ENCODE measurements at regions not wholly inside any gene's neighbourhood (a gene's known extent, or its start where the extent isn't known, plus 50 kb on each side); places are given as distances from the start of the nearest gene placed in this dataset.

GRCh38 chr7:40944981-40945585 lies 757.8 kb downstream of the INHBA start:
- no peak for DNase-seq (ENCODE audit: low read depth in 2 of 2)

GRCh38 chr7:40937879-40938278 lies 765.0 kb downstream of the INHBA start:
- no peak for DNase-seq (ENCODE audit: low read depth in 2 of 2)

DNA sequence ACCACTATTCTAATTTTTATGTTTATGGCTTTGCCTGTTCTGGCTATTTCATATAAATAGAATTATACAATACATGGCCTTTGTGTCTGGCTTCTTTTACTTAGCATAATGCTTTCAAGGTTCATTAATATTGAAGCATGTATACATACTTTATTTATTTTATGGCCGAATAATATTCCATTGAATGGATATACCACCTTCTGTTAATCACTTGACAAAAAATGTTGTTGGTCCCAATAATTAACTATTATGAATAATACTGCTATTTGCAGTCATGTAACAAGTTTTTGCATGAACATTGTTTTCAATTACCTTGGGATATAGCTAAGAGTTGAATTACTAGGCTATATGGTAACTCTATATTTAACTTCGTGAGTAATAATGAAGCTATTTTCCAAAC lies 767.5 kb downstream of the INHBA start:
- no peak for DNase-seq (ENCODE audit: low read depth in 2 of 2)

GRCh38 chr7:40923626-40924025 lies 779.3 kb downstream of the INHBA start:
- no peak for DNase-seq (ENCODE audit: low read depth in 2 of 2)

GRCh38 chr7:40922316-40922670 lies 780.6 kb downstream of the INHBA start:
- DNase-seq (ENCODE audit: low read depth in 2 of 2), result no peak

DNA sequence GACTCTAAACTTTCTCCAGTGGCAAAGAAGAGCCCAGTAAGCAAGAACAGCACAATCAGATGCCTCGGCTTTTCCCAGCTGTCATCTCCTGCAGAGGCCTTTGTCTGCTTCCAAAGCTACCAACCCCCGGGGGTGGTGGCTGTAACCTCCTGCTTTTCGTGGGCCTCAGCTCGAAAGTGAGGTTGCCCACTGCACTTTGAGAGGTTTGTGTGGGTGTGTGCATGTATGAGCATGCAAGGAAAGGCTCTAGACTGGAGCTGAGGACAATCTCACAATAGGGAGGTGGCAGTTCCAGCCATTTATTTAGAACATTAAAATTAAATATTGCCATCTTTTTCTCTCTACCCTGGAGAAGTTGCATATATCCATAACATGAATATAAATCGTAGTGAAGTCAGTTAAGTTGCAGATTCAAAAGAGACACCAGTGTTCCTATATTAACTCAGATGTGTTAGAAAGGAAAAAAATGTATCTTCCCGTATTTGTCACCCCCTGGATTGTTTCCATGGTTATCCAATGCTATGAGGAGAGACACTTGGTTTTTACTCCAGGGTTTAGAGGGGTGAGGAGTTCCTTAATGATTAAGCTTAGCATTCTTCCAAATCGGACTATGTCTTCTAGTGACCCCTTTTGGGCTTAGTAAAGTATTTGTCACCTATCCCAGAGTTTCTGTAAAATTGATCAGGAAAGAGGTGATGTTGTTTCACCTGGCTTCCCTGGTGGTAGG lies 781.1 kb downstream of the INHBA start:
- no peak for DNase-seq (ENCODE audit: low read depth in 2 of 2)

DNA sequence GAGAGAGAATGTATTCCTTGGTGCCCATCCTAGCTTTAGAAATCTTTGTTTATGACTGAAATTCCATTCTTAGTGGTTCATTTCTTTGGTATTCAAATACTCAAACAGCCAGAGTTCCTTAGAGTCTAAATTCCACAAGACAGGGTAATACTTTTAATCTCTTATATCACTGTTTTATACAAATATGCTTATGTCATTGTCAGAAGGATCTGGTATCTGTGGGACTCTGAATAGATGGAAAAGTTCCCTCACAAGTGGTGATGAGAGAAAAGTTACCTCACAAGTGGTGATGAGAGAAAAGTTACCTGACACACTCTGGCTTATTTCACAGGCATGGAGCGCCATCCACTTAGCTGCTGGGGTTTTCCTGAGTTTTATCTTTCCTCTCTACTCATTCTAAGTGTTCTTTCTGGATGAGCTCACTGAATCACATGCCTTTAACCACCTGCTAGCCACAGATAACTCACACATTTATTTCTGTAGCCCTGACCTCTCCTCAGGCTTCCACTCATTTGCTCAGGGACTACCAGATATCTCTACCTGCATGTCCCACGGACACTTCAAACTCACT lies 784.0 kb downstream of the SUGCT start:
- peak; percentile 65 for DNase-seq (ENCODE audit: low read depth in 2 of 2)

GRCh38 chr7:40916813-40917212 lies 782.0 kb downstream of the SUGCT start:
- DNase-seq (ENCODE audit: low read depth in 2 of 2), result no peak

DNA sequence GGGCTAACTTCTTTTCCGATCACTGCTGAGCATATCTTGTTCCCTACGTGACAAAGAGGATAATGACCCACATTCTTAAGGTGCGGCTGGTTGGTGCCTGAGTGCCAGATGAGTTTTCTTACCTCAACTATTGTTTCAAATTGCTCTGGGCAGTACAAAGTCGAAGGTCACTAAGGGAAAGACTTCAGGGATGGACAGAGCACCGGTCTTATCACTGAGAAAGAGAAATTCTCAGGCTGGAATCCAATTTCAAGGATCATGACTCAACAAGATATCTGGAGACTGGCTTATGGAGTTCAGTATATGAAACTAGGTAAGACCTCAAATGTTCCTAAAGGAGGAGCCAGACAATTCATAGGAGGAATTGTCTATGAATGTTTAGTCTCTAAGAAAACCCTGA lies 780.3 kb downstream of the SUGCT start:
- DNase-seq (ENCODE audit: low read depth in 2 of 2), result no peak

Data from fibroblast of skin of left quadriceps (primary cell).